Caco-2 (cell line): ENCODE measurements at regions not wholly inside any gene's neighbourhood (a gene's known extent, or its start where the extent isn't known, plus 50 kb on each side); places are given as distances from the start of the nearest gene placed in this dataset.

Experiments used
- BruUV-seq: library from RNA; stranded (reverse); fragments of 400-500 nt; replicated peaks from 2 replicates; lab custom pipeline; 2021; lab: Mats Ljungman, UMichigan
- CTCF ChIA-PET: fragments of 300-600 bp; sonication (Branson Sonifier 250); formaldehyde crosslinking; loops from one replicate; lab custom pipeline; 2022; ENCODE audit warnings: antibody characterized with exemption; lab: Charles Lee
- POLR2A ChIA-PET: fragments of 300-600 bp; sonication (Branson Sonifier 250); formaldehyde crosslinking; loops from one replicate; lab custom pipeline; 2022; ENCODE audit warnings: antibody characterized with exemption; lab: Charles Lee
- DNase-seq, 2 experiments: peaks; one replicate each; pipeline versions ENCODE4 v3.0.0 to v3.0.0-alpha.2; 2020 to 2022
- H3K27me3 ChIP-seq: replicated peaks from 2 replicates; pipeline ENCODE4 v1.6.0; 2011; ENCODE audit warnings: low read length; ENCODE audit not compliant: control insufficient read depth, insufficient read depth
- H3K36me3 ChIP-seq: 2 replicates; pipeline ENCODE4 v1.5.1; 2011; ENCODE audit warnings: low read length; ENCODE audit not compliant: control insufficient read depth, insufficient read depth
- H3K4me1 ChIP-seq: fragments of 250-450 bp; sonication (Bioruptor Pico); 2 replicates; pipeline ENCODE4 v1.5.1; 2020; ENCODE audit warnings: mild to moderate bottlenecking
- H3K4me3 ChIP-seq: 2 replicates; pipeline ENCODE4 v1.5.1; 2011; ENCODE audit warnings: low read depth, mild to moderate bottlenecking, control low read depth, low read length
- H3K9me3 ChIP-seq: fragments of 250-450 bp; sonication (Bioruptor Pico); 2 replicates; pipeline ENCODE4 v1.5.1; 2020; ENCODE audit warnings: mild to moderate bottlenecking, moderate library complexity
- H3K27ac Mint-ChIP-seq: one replicate; pipeline ENCODE4 v1.8.0; 2022; ENCODE audit warnings: mixed read lengths; ENCODE audit not compliant: unreplicated experiment
- H3K27me3 Mint-ChIP-seq: one replicate; pipeline ENCODE4 v1.8.0; 2022; ENCODE audit warnings: mixed read lengths; ENCODE audit not compliant: insufficient read depth, unreplicated experiment
- H3K36me3 Mint-ChIP-seq: one replicate; pipeline ENCODE4 v1.8.0; 2022; ENCODE audit warnings: mild to moderate bottlenecking, mixed read lengths; ENCODE audit not compliant: insufficient read depth, unreplicated experiment
- H3K4me1 Mint-ChIP-seq: one replicate; pipeline ENCODE4 v1.8.0; 2022; ENCODE audit warnings: low read depth, mixed read lengths; ENCODE audit not compliant: unreplicated experiment
- H3K4me3 Mint-ChIP-seq: one replicate; pipeline ENCODE4 v1.8.0; 2022; ENCODE audit warnings: mild to moderate bottlenecking, moderate library complexity, mixed read lengths; ENCODE audit not compliant: unreplicated experiment
- H3K9me3 Mint-ChIP-seq: one replicate; pipeline ENCODE4 v1.8.0; 2022; ENCODE audit warnings: mixed read lengths; ENCODE audit not compliant: unreplicated experiment
- CTCF ChIP-seq, 2 experiments: fragments of 200-600 bp in 1 of 2; IDR thresholded peaks; 1 replicate in 1 of 2; 2 replicates in 1 of 2; pipeline versions ENCODE4 v1.5.1 to v1.8.0; 2011 to 2022; ENCODE audit warnings: antibody characterized with exemption in 1 of 2, control low read depth in 1 of 2, inconsistent platforms in 1 of 2, low read depth in 1 of 2, low read length in 1 of 2, mild to moderate bottlenecking in 1 of 2, moderate library complexity in 1 of 2; ENCODE audit not compliant: insufficient read depth in 1 of 2, severe bottlenecking in 1 of 2, unreplicated experiment in 1 of 2
- intact Hi-C: fragments of 100-400 bp; cut with micrococcal nuclease; formaldehyde crosslinking; loops from one replicate; pipeline ENCODE4 v1.10.0; 2022; ENCODE audit not compliant: unreplicated experiment

GRCh38 chr22:27617214-27617881 lies 184.2 kb downstream of the MN1 start:
- no peaks in the 10 kb centered on the region for H3K36me3 Mint-ChIP-seq
- no peak for TF ChIP-seq CTCF (IDR thresholded peaks at IDR 0.05; ENCODE audit: insufficient read depth in 1 of 2, low read depth in 1 of 2, low read length in 1 of 2, severe bottlenecking in 1 of 2, unreplicated experiment in 1 of 2)
- H3K4me3 Mint-ChIP-seq = no peak overlapping the region
- no peak overlapping the region for H3K27ac Mint-ChIP-seq
- ChIA-PET POLR2A (no interaction called here), CTCF (no interaction called here)
- H3K9me3 Mint-ChIP-seq = no peaks in the 10 kb centered on the region
- no TSS peak for BruUV-seq
- intact Hi-C loops = no loop called here
- DNase-seq = no peak
- Histone ChIP-seq H3K9me3 (no peaks in the 10 kb centered on the region), H3K27me3 (no peaks in the 10 kb centered on the region), H3K4me3 (no peak overlapping the region), H3K4me1 (0 out of 2 replicates have a peak, but pooled peaks cover 8% of the 10 kb centered on the region), H3K36me3 (no peaks in the 10 kb centered on the region)
- no peaks in the 10 kb centered on the region for H3K27me3 Mint-ChIP-seq
- H3K4me1 Mint-ChIP-seq = no peaks in the 10 kb centered on the region

GRCh38 chr22:27620367-27621154 lies 181.0 kb downstream of the MN1 start:
- CTCF ChIA-PET = no interaction called here
- POLR2A ChIA-PET = no interaction called here
- no TSS peak for BruUV-seq
- H3K9me3 Mint-ChIP-seq = no peaks in the 10 kb centered on the region
- H3K27me3 Mint-ChIP-seq = no peaks in the 10 kb centered on the region
- no peak for TF ChIP-seq CTCF (IDR thresholded peaks at IDR 0.05; ENCODE audit: insufficient read depth in 1 of 2, low read depth in 1 of 2, low read length in 1 of 2, severe bottlenecking in 1 of 2, unreplicated experiment in 1 of 2)
- H3K27ac Mint-ChIP-seq = peak overlapping the region; percentile 26
- no peak overlapping the region for H3K4me3 Mint-ChIP-seq
- no peak overlapping the region for H3K4me3 ChIP-seq
- no peaks in the 10 kb centered on the region for H3K4me1 Mint-ChIP-seq
- no peak for DNase-seq
- H3K36me3 ChIP-seq = no peaks in the 10 kb centered on the region
- no peaks in the 10 kb centered on the region for H3K36me3 Mint-ChIP-seq
- H3K27me3 ChIP-seq = no peaks in the 10 kb centered on the region
- H3K9me3 ChIP-seq = no peaks in the 10 kb centered on the region
- intact Hi-C loops = no loop called here
- 0 out of 2 replicates have a peak, but pooled peaks cover 8% of the 10 kb centered on the region for H3K4me1 ChIP-seq

GRCh38 chr22:27621486-27622070 lies 180.0 kb downstream of the MN1 start:
- POLR2A ChIA-PET = no interaction called here
- H3K27me3 Mint-ChIP-seq = no peaks in the 10 kb centered on the region
- CTCF ChIA-PET = no interaction called here
- Histone ChIP-seq H3K4me3 (no peak overlapping the region), H3K4me1 (0 out of 2 replicates have a peak, but pooled peaks cover 8% of the 10 kb centered on the region), H3K36me3 (no peaks in the 10 kb centered on the region), H3K9me3 (no peaks in the 10 kb centered on the region), H3K27me3 (no peaks in the 10 kb centered on the region)
- H3K4me3 Mint-ChIP-seq = no peak overlapping the region
- TF ChIP-seq CTCF (IDR thresholded peaks at IDR 0.05; ENCODE audit: insufficient read depth in 1 of 2, low read depth in 1 of 2, low read length in 1 of 2, severe bottlenecking in 1 of 2, unreplicated experiment in 1 of 2) = no peak
- no peaks in the 10 kb centered on the region for H3K4me1 Mint-ChIP-seq
- no TSS peak for BruUV-seq
- no peak for DNase-seq
- no peaks in the 10 kb centered on the region for H3K9me3 Mint-ChIP-seq
- H3K36me3 Mint-ChIP-seq = no peaks in the 10 kb centered on the region
- intact Hi-C loops = no loop called here
- H3K27ac Mint-ChIP-seq = peak overlapping the region; percentile 26
